ENCODE measurements at regions not wholly inside any gene's neighbourhood (a gene's known extent, or its start where the extent isn't known, plus 50 kb on each side); places are given as distances from the start of the nearest gene placed in this dataset.

DNA sequence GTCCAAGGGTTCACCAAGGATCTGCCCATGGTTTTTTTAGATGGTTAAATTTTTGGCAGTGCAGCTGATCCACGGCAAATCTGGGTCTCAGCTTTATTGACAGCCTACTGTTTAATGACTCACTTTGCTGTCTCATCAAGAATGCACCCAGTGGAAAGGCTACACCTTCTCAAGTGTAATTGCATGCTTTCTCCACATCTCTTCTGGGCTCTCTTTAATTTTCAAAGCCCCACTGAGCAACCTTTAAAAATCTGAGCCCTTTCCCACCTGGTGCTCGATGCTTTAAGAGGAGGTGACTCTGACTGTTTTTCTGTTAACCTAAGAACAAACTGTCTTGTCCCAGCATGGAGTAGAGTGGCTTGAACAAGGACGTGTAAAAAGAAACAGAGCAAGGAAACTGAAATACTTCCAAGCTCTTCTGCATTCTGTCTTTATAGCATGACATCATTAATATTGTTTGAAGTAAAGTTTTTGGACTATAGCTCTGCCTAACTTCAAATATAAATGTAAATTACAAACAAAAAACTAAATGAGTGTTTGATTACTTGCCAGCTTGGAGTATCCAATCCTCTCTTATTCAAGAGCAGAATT is 214.2 kb upstream of the KRR1 start:
- TF ChIP-seq POLR2A (IDR thresholded peaks at IDR 0.05), result no peak
- TF ChIP-seq, protein P1, sequence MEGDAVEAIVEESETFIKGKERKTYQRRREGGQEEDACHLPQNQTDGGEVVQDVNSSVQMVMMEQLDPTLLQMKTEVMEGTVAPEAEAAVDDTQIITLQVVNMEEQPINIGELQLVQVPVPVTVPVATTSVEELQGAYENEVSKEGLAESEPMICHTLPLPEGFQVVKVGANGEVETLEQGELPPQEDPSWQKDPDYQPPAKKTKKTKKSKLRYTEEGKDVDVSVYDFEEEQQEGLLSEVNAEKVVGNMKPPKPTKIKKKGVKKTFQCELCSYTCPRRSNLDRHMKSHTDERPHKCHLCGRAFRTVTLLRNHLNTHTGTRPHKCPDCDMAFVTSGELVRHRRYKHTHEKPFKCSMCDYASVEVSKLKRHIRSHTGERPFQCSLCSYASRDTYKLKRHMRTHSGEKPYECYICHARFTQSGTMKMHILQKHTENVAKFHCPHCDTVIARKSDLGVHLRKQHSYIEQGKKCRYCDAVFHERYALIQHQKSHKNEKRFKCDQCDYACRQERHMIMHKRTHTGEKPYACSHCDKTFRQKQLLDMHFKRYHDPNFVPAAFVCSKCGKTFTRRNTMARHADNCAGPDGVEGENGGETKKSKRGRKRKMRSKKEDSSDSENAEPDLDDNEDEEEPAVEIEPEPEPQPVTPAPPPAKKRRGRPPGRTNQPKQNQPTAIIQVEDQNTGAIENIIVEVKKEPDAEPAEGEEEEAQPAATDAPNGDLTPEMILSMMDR (IDR thresholded peaks at IDR 0.05), result no peak
- no peak for TF ChIP-seq POLR2AphosphoS5 (IDR thresholded peaks at IDR 0.05; ENCODE audit: insufficient read depth in 1 of 2, low read depth in 1 of 2)
- DNase-seq (ENCODE audit: extremely low spot score in 2 of 2), result no peak
- Histone ChIP-seq H3K4me1 (peaks cover 52% of the 10 kb centered on the region), H3K27ac (peak overlapping the region; percentile 31), H3K27me3 (no peaks in the 10 kb centered on the region), H3K4me3 (no peak overlapping the region), H3K36me3 (no peaks in the 10 kb centered on the region), H3K9me3 (no peaks in the 10 kb centered on the region)
- intact Hi-C loops (cut with DNase I), result no loop called here

DNA sequence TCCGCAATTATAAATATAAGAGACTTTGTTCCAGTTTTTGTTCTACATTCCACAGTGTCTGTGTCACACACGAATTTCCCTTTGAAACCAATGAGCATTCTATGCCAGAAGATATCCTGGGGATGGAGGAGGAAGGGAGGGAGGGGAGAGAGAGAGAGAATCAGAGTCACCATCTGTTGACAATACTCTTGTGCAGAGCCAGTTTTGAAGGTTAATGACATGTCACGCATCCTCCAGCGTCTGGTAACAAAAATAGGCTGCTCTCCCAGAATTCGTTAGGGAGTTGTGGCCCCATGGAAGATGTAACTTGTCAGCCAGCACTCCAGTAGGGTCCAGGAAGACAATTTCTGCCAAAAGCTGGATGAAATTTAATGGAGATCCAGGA is 213.5 kb upstream of the KRR1 start:
- Histone ChIP-seq H3K9me3 (no peaks in the 10 kb centered on the region), H3K27me3 (no peaks in the 10 kb centered on the region), H3K27ac (peak overlapping the region; percentile 31), H3K4me1 (peaks cover 52% of the 10 kb centered on the region), H3K4me3 (no peak overlapping the region), H3K36me3 (no peaks in the 10 kb centered on the region)
- TF ChIP-seq POLR2A (IDR thresholded peaks at IDR 0.05), result no peak
- TF ChIP-seq, protein P1 (IDR thresholded peaks at IDR 0.05), result no peak
- no peak for TF ChIP-seq POLR2AphosphoS5 (IDR thresholded peaks at IDR 0.05; ENCODE audit: insufficient read depth in 1 of 2, low read depth in 1 of 2)
- no peak for DNase-seq (ENCODE audit: extremely low spot score in 2 of 2)
- intact Hi-C loops (cut with DNase I), result no loop called here

DNA sequence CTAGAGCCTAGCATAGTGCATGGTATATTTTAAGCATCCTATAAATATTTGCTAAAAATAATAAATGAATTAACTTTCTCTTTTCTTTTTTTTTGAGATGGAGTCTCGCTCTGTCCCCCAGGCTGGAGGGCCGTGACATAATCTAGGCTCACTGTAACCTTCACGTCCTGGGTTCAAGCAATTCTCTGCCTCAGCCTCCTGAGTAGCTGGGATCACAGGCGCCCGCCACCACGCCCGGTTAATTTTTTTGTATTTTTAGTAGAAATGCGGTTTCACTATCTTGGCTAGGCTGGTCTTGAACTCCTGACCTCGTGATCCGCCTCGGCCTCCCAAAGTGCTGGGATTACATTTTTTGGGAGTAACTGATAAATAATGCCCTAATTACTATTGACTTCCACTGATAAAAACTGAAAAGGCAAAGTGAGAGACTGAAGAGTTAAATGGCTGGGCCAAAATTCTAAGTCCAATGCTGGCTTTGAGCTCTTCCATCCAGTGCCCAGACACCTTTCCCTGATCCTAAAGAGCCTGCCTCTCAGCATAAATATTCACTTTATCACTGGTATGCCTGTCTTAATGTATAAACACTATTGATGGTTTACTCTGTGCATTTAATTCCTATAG is 213.0 kb upstream of the KRR1 start:
- no peak for TF ChIP-seq POLR2AphosphoS5 (IDR thresholded peaks at IDR 0.05; ENCODE audit: insufficient read depth in 1 of 2, low read depth in 1 of 2)
- TF ChIP-seq, protein P1 (IDR thresholded peaks at IDR 0.05), result no peak
- no peak for TF ChIP-seq POLR2A (IDR thresholded peaks at IDR 0.05)
- Histone ChIP-seq H3K36me3 (no peaks in the 10 kb centered on the region), H3K27ac (peak overlapping the region; percentile 31), H3K4me3 (no peak overlapping the region), H3K9me3 (no peaks in the 10 kb centered on the region), H3K4me1 (peaks cover 52% of the 10 kb centered on the region), H3K27me3 (no peaks in the 10 kb centered on the region)
- intact Hi-C loops (cut with DNase I), result no loop called here
- no peak for DNase-seq (ENCODE audit: extremely low spot score in 2 of 2)

DNA sequence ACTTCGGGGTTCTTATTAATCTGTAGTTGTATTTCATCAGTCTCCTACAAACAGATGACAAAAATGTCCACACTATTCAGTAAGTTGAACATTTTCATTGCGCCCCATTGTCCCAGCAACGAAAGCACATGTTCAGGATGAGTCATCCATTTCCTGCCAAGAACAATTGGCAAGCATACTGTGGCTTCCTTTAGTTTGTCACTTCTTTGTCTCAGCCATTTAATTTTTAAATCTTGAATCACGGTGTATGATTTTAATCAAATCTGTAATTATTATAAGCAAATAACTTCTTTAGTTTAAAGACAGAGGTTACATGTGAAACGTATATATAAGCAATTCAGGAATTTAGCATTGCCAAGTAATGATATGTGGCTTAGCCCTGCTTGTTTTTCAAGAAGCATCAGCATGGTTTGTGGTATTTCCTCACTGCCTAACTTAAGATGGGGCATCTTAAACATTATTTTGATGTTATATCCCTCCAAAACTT is 211.3 kb upstream of the KRR1 start:
- H3K4me3 ChIP-seq, result no peak overlapping the region
- H3K27me3 ChIP-seq, result no peaks in the 10 kb centered on the region
- peak overlapping the region; percentile 66 for H3K27ac ChIP-seq
- no peaks in the 10 kb centered on the region for H3K36me3 ChIP-seq
- H3K4me1 ChIP-seq, result peaks cover 52% of the 10 kb centered on the region
- no peak for DNase-seq (ENCODE audit: extremely low spot score in 2 of 2)
- H3K9me3 ChIP-seq, result no peaks in the 10 kb centered on the region
- intact Hi-C loops (cut with DNase I), result no loop called here
- TF ChIP-seq POLR2AphosphoS5 (IDR thresholded peaks at IDR 0.05; ENCODE audit: insufficient read depth in 1 of 2, low read depth in 1 of 2) (peak in 1 of 2 donors; percentile 99), POLR2A (IDR thresholded peaks at IDR 0.05) (no peak)

DNA sequence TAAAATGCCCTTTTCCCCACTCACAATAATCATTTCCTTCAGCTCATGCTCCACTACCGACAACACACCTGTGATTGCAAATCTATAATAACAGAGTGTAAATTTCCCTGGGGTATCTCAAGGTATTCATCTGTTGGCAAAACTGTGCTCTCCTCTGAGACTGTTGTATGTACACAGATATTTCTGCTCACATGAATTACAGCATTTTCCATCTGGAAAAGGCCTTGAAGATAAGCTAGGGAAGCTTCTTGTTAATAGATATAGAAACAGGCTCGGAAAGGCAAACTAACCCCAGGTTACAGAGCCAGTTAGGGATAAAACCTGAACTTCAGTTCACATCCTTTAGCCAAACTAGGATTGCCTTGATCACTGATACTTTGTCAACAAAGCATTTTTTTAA is 210.4 kb upstream of the KRR1 start:
- Histone ChIP-seq H3K4me1 (peaks cover 52% of the 10 kb centered on the region), H3K4me3 (no peak overlapping the region), H3K36me3 (no peaks in the 10 kb centered on the region), H3K27me3 (no peaks in the 10 kb centered on the region), H3K27ac (peak overlapping the region; percentile 66), H3K9me3 (no peaks in the 10 kb centered on the region)
- DNase-seq (ENCODE audit: extremely low spot score in 2 of 2), result no peak
- TF ChIP-seq, protein P1 (IDR thresholded peaks at IDR 0.05), result no peak
- TF ChIP-seq POLR2A (IDR thresholded peaks at IDR 0.05), result no peak
- TF ChIP-seq POLR2AphosphoS5 (IDR thresholded peaks at IDR 0.05; ENCODE audit: insufficient read depth in 1 of 2, low read depth in 1 of 2), result no peak
- intact Hi-C loops (cut with DNase I), result no loop called here

Data from vagina (tissue), 2 donors.